Lower leg skin (tissue), 4 donors: ENCODE measurements at regions not wholly inside any gene's neighbourhood (a gene's known extent, or its start where the extent isn't known, plus 50 kb on each side); places are given as distances from the start of the nearest gene placed in this dataset.

Experiments used
- DNase-seq, 2 donors: peaks; one replicate each; pipeline ENCODE4 v3.0.0-alpha.2; 2019; ENCODE audit warnings: low spot score in 2 of 2
- H3K4me3 ChIP-seq: fragments of 200-600 bp; sonication (generic); 2 replicates; pipeline ENCODE4 v1.5.1; 2017; ENCODE audit warnings: mild to moderate bottlenecking, low read depth; ENCODE audit not compliant: poor library complexity, severe bottlenecking
- CTCF ChIP-seq, 3 donors: fragments of 450-650 bp; IDR thresholded peaks; one replicate each; pipeline ENCODE4 v1.5.1; 2016; ENCODE audit warnings: antibody characterized with exemption in 3 of 3, mild to moderate bottlenecking in 3 of 3, moderate library complexity in 2 of 3
- POLR2A ChIP-seq, 2 donors: fragments of 450-650 bp; IDR thresholded peaks; one replicate each; pipeline ENCODE4 v1.6.1; 2016 to 2017; ENCODE audit warnings: antibody characterized with exemption in 2 of 2, mild to moderate bottlenecking in 1 of 2, moderate library complexity in 1 of 2
- WGBS, 2 donors: methylation state at CpG; one replicate each; pipeline ENCODE4 v1.1.5; 2018; 5-methylcytosine and 5-hydroxymethylcytosine counted together
- intact Hi-C: fragments of 100-400 bp; cut with DNase I; formaldehyde crosslinking; loops from one replicate; pipeline ENCODE4 v1.15.0; 2023; ENCODE audit warnings: low total_unique reads

DNA sequence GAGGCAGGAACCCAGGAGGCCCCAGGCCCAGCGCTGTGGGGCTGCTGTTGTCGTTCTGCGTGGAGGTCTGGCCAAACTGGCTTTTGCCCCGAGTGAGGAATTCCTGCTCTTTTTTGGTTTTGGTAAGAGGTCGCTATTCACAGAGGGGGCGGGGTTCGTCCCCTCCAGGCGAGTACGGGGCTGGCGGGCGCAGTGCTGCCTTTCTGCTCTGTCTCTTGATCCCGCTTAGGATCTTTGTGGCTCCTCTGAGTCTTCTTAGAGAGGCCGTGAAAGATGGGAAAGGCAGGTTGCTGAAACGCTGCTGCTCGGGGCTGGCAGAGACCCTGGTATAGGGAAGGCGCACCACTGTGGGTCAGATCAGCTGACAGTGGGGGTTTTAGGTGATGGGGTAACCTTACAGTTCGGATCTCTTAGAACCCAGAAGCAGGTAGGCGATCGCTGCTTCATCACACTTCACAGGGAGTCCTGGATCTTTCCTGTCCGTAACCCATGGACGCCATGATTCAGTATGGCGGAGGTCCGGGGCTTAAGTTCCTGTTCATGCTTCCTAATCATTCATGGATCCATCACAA, 136.7 kb downstream of the KIF20B start:
- TF ChIP-seq CTCF (IDR thresholded peaks at IDR 0.05) (no peak), POLR2A (IDR thresholded peaks at IDR 0.05) (no peak)
- H3K4me3 ChIP-seq = peak overlapping the region; percentile 35
- intact Hi-C loops = no loop called here
- no peak for DNase-seq
- 52 to 53% methylated on average over 20 to 23 of the region's 23 CpGs for WGBS, 2 donors

DNA sequence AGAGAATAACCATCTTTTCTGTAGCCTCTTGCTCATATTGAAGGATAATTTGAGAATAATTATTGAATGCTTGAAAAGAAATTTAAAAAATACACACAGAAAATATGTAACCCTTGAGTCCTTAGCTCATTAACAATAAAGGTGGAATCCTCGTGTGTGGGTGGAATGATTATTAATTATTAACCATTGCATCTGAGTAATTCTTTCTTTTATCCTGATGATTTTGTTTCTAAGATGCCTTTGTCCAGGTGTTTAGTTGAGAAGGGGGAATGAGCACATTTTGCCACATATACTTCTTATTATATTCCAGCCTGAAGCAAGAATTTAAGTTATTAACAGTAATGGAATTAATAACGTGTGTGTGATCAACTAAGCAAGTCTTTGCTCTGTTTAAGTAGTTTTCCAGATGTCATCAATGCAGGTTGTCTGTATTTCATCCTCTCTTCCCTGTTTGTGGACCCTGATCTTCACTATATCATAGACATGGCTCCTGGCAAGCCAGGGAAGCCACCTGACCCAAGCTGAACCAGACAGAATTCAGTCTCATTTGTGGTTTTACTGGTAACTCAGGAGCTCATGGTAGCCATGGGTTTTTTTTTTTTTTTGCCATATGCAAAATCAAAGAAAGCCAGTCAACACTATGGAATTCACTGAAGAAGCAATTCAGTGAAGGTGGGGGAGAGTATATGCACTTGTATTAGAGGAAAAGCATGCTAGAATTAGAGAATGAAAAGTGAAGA, 144.3 kb downstream of the KIF20B start:
- intact Hi-C loops = no loop called here
- no peak overlapping the region for H3K4me3 ChIP-seq
- WGBS, 2 donors = 68 to 77% methylated on average over 2 of the region's 2 CpGs
- DNase-seq = no peak
- TF ChIP-seq POLR2A (IDR thresholded peaks at IDR 0.05) (no peak), CTCF (IDR thresholded peaks at IDR 0.05) (no peak)

- DNase-seq = no peak
- no peak overlapping the region for H3K4me3 ChIP-seq
- TF ChIP-seq CTCF (IDR thresholded peaks at IDR 0.05) (no peak), POLR2A (IDR thresholded peaks at IDR 0.05) (no peak)
- intact Hi-C loops = no loop called here
These were observed 144.9 kb downstream of the KIF20B start for GRCh38 chr10:89846281-89846630.

DNA sequence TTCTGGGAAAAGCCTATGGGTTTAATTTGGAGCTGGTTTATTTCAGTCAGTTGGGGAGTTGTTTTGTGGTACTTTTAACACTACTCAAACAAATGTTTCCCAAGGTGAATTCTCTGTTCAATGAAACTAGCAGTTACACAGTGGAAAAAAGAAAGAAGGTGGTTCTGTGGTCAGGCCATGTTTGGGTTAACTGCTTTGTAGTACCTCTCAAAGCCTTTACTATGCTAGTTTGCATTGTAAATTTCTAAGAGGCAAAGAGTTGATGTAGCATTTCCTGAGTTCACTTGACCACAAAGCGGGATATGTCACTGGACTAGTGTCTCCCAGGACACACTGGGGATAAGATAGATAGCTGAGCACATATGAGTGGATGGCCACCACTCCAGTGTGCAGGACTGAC, 145.4 kb downstream of the KIF20B start:
- no peak overlapping the region for H3K4me3 ChIP-seq
- no peak for TF ChIP-seq POLR2A (IDR thresholded peaks at IDR 0.05)
- 83 to 90% methylated on average over 1 of the region's 1 CpG for WGBS, 2 donors
- DNase-seq = no peak
- intact Hi-C loops = no loop called here

DNA sequence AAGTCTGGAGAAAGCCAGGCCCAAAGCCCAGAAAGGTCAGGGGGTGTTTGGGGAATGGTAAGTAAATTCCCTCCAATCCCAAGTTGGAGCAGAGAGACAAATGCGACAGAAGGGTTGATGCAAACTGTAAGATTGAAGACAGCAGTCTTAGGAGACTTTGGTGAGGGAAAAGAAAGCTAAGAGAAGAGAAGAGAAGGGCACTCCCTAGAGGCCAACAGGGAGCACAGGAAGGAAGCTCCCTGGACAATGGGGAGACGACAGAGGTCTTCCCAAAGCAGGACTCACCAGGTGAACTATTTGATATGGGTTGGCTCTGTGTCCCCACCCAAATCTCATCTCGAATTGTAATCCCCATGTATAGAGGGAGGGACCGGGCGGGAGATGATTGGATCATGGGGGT, 151.5 kb downstream of the KIF20B start:
- TF ChIP-seq CTCF (IDR thresholded peaks at IDR 0.05) = no peak
- no peak for TF ChIP-seq POLR2A (IDR thresholded peaks at IDR 0.05)
- intact Hi-C loops = no loop called here
- 90 to 91% methylated on average over 5 of the region's 5 CpGs for WGBS, 2 donors
- no peak for DNase-seq
- no peak overlapping the region for H3K4me3 ChIP-seq

GRCh38 chr10:89853781-89854191, 152.4 kb downstream of the KIF20B start:
- WGBS, 2 donors = 64 to 67% methylated on average over 18 of the region's 18 CpGs
- DNase-seq = no peak
- intact Hi-C loops = no loop called here
- no peak overlapping the region for H3K4me3 ChIP-seq
- TF ChIP-seq CTCF (IDR thresholded peaks at IDR 0.05) = no peak
- TF ChIP-seq POLR2A (IDR thresholded peaks at IDR 0.05) = no peak
